GM21447 (cell line): ENCODE measurements at regions not wholly inside any gene's neighbourhood (a gene's known extent, or its start where the extent isn't known, plus 50 kb on each side); places are given as distances from the start of the nearest gene placed in this dataset.

Experiments used
- ATAC-seq: cut with Tn5 transposase; IDR thresholded peaks from one replicate; pipeline ENCODE4 v1.9.1; 2021; ENCODE audit not compliant: unreplicated experiment

- no peak for ATAC-seq
Measured at GRCh38 chr21:26743524-26743923, 101.7 kb downstream of the ADAMTS1 start.

- ATAC-seq, result no peak
Measured at GRCh38 chr21:26739189-26739588, 106.0 kb downstream of the ADAMTS1 start.

GRCh38 chr21:26736449-26736848 is 108.8 kb downstream of the ADAMTS1 start:
- no peak for ATAC-seq

- no peak for ATAC-seq
Measured at GRCh38 chr21:26732432-26733221, 112.6 kb downstream of the ADAMTS1 start.

- no peak for ATAC-seq
Measured at GRCh38 chr21:26719750-26720149, 125.5 kb downstream of the ADAMTS1 start.

- ATAC-seq, result no peak
Measured at GRCh38 chr21:26717146-26717739, 128.0 kb downstream of the ADAMTS1 start.

GRCh38 chr21:26715878-26716506 is 129.2 kb downstream of the ADAMTS1 start:
- peak; percentile 73 for ATAC-seq

GRCh38 chr21:26715116-26715515 is 130.1 kb downstream of the ADAMTS1 start:
- no peak for ATAC-seq

GRCh38 chr21:26710155-26710554 is 135.1 kb downstream of the ADAMTS1 start:
- ATAC-seq, result no peak

- no peak for ATAC-seq
Measured at GRCh38 chr21:26709090-26709489, 136.0 kb upstream of the CYYR1 start.

GRCh38 chr21:26708223-26708800 is 135.2 kb upstream of the CYYR1 start:
- ATAC-seq, result no peak

GRCh38 chr21:26707246-26707645 is 134.2 kb upstream of the CYYR1 start:
- ATAC-seq, result no peak

- ATAC-seq, result no peak
Measured at GRCh38 chr21:26698416-26698815, 125.3 kb upstream of the CYYR1 start.

- ATAC-seq, result no peak
Measured at GRCh38 chr21:26691416-26691815, 118.3 kb upstream of the CYYR1 start.

GRCh38 chr21:26686705-26687104 is 113.6 kb upstream of the CYYR1 start:
- ATAC-seq, result no peak

GRCh38 chr21:26686278-26686677 is 113.2 kb upstream of the CYYR1 start:
- ATAC-seq, result peak; percentile 83

GRCh38 chr21:26684889-26685288 is 111.8 kb upstream of the CYYR1 start:
- no peak for ATAC-seq

- no peak for ATAC-seq
Measured at GRCh38 chr21:26683996-26684395, 110.9 kb upstream of the CYYR1 start.

GRCh38 chr21:26679284-26679683 is 106.2 kb upstream of the CYYR1 start:
- no peak for ATAC-seq

- no peak for ATAC-seq
Measured at GRCh38 chr21:26674323-26674722, 101.2 kb upstream of the CYYR1 start.

- ATAC-seq, result no peak
Measured at GRCh38 chr21:26669215-26669764, 96.2 kb upstream of the CYYR1 start.

- no peak for ATAC-seq
Measured at GRCh38 chr21:26659757-26660156, 86.7 kb upstream of the CYYR1 start.
